GM21423 (cell line): ENCODE measurements at regions not wholly inside any gene's neighbourhood (a gene's known extent, or its start where the extent isn't known, plus 50 kb on each side); places are given as distances from the start of the nearest gene placed in this dataset.

ENCODE experiments used
- ATAC-seq: cut with Tn5 transposase; IDR thresholded peaks from one replicate; pipeline ENCODE4 v1.9.1; 2021; ENCODE audit warnings: mild to moderate bottlenecking, moderate library complexity; ENCODE audit not compliant: unreplicated experiment

- ATAC-seq, result no peak
Measured at GRCh38 chr1:222910699-222911098, 95.9 kb downstream of the DISP1 start.

- no peak for ATAC-seq
Measured at GRCh38 chr1:222911866-222912265, 97.0 kb downstream of the DISP1 start.

GRCh38 chr1:222912730-222913129 lies 97.9 kb downstream of the DISP1 start:
- no peak for ATAC-seq

- no peak for ATAC-seq
Measured at GRCh38 chr1:222914861-222915632, 100.2 kb downstream of the DISP1 start.

GRCh38 chr1:222916100-222916499 lies 101.3 kb downstream of the DISP1 start:
- no peak for ATAC-seq

- ATAC-seq, result no peak
Measured at GRCh38 chr1:222918801-222919477, 104.1 kb downstream of the DISP1 start.

- no peak for ATAC-seq
Measured at GRCh38 chr1:222919478-222919865, 104.6 kb downstream of the DISP1 start.

GRCh38 chr1:222920169-222920568 lies 105.3 kb downstream of the DISP1 start:
- ATAC-seq, result no peak

GRCh38 chr1:222921945-222922344 lies 107.1 kb downstream of the DISP1 start:
- ATAC-seq, result no peak

- ATAC-seq, result no peak
Measured at GRCh38 chr1:222923506-222923905, 108.7 kb downstream of the DISP1 start.

- ATAC-seq, result no peak
Measured at GRCh38 chr1:222924136-222924706, 109.4 kb downstream of the DISP1 start.

GRCh38 chr1:222926566-222926965 lies 111.7 kb downstream of the DISP1 start:
- no peak for ATAC-seq

- ATAC-seq, result no peak
Measured at GRCh38 chr1:222927031-222927430, 112.2 kb downstream of the DISP1 start.

- no peak for ATAC-seq
Measured at GRCh38 chr1:222928212-222928611, 113.4 kb downstream of the DISP1 start.

GRCh38 chr1:222930070-222930469 lies 115.2 kb downstream of the DISP1 start:
- no peak for ATAC-seq

GRCh38 chr1:222931023-222931422 lies 116.2 kb downstream of the DISP1 start:
- ATAC-seq, result no peak

- ATAC-seq, result no peak
Measured at GRCh38 chr1:222933273-222933672, 118.4 kb downstream of the DISP1 start.

- ATAC-seq, result no peak
Measured at GRCh38 chr1:222935239-222935900, 120.5 kb downstream of the DISP1 start.

- ATAC-seq, result no peak
Measured at GRCh38 chr1:222936042-222936441, 121.2 kb downstream of the DISP1 start.

GRCh38 chr1:222938986-222939385 lies 124.1 kb downstream of the DISP1 start:
- ATAC-seq, result no peak

GRCh38 chr1:222940095-222940494 lies 125.3 kb downstream of the DISP1 start:
- ATAC-seq, result no peak

- no peak for ATAC-seq
Measured at GRCh38 chr1:222940906-222941305, 126.1 kb downstream of the DISP1 start.
